ENCODE measurements at regions not wholly inside any gene's neighbourhood (a gene's known extent, or its start where the extent isn't known, plus 50 kb on each side); places are given as distances from the start of the nearest gene placed in this dataset.

DNA sequence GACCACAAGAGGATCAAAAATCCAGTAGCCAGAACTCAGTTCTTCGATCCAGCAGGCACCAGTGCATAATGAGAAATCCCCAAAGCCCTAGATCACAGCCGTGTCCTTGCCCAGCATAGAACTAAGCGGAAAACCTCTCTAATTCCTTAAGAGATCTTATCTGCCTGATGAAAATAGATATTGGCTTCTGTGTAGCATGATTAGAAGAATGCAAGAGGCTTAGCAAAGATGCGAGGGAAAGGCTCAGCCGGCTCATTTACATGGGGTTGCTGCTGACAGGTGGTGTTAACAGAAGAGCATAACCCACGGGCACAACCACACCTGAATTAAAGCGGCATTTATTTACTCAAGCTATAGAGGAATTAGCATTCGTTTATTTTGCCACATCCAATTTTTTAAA, 400.0 kb upstream of the ADAMTS16 start:
- ChIA-PET POLR2A (no interaction called here), CTCF (no interaction called here)
- no peak overlapping the region for H3K27ac ChIP-seq
- no peak overlapping the region for H3K4me2 ChIP-seq
- ATAC-seq = no peak
- H3K4me3 ChIP-seq = no peak overlapping the region
- TF ChIP-seq E2F6 (IDR thresholded peaks at IDR 0.05; ENCODE audit: borderline replicate concordance, low read depth) (no peak), HES2 (IDR thresholded peaks at IDR 0.05) (no peak), ELK1 (IDR thresholded peaks at IDR 0.05; ENCODE audit: low read depth, low read length) (no peak), RFX5 (IDR thresholded peaks at IDR 0.05) (no peak), EHMT2 (IDR thresholded peaks at IDR 0.05; ENCODE audit: low read depth) (no peak), CHD4 (IDR thresholded peaks at IDR 0.05; ENCODE audit: borderline replicate concordance) (no peak), MAZ (IDR thresholded peaks at IDR 0.05; ENCODE audit: borderline replicate concordance, low read depth, low read length) (no peak), RARB (CRISPR knock-in tag; IDR thresholded peaks at IDR 0.05) (no peak), ZNF302 (CRISPR knock-in tag; IDR thresholded peaks at IDR 0.05) (no peak), CHD2 (IDR thresholded peaks at IDR 0.05; ENCODE audit: low read length, partially characterized antibody) (no peak), EHF (CRISPR knock-in tag; IDR thresholded peaks at IDR 0.05) (no peak), JUN (IDR thresholded peaks at IDR 0.05) (no peak)
- TF ChIP-seq, protein P1, sequence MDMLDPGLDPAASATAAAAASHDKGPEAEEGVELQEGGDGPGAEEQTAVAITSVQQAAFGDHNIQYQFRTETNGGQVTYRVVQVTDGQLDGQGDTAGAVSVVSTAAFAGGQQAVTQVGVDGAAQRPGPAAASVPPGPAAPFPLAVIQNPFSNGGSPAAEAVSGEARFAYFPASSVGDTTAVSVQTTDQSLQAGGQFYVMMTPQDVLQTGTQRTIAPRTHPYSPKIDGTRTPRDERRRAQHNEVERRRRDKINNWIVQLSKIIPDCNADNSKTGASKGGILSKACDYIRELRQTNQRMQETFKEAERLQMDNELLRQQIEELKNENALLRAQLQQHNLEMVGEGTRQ (IDR thresholded peaks at IDR 0.05) = no peak
- no peak for FAIRE-seq
- H3K4me1 ChIP-seq = no peaks in the 10 kb centered on the region
- no peak for DNase-seq (ENCODE audit: low read depth in 1 of 2, low spot score in 1 of 2)
- no peaks in the 10 kb centered on the region for H3K9me3 ChIP-seq
- 6% methylated on average over 8 of the region's 8 CpGs for whole genome bisulfite sequencing (ENCODE audit: missing lambda C conversion rate)

- ATAC-seq = no peak
- H3K4me2 ChIP-seq = no peak overlapping the region
- no peaks in the 10 kb centered on the region for H3K9me3 ChIP-seq
- no peak overlapping the region for H3K4me3 ChIP-seq
- CTCF ChIA-PET = no interaction called here
- H3K27ac ChIP-seq = no peak overlapping the region
- no peaks in the 10 kb centered on the region for H3K4me1 ChIP-seq
- WGBS (ENCODE audit: missing lambda C conversion rate) = 0% methylated on average over 2 of the region's 2 CpGs
- no peak for TF ChIP-seq RCOR1 (IDR thresholded peaks at IDR 0.05; ENCODE audit: low read depth, low read length)
- TF ChIP-seq, protein P2, sequence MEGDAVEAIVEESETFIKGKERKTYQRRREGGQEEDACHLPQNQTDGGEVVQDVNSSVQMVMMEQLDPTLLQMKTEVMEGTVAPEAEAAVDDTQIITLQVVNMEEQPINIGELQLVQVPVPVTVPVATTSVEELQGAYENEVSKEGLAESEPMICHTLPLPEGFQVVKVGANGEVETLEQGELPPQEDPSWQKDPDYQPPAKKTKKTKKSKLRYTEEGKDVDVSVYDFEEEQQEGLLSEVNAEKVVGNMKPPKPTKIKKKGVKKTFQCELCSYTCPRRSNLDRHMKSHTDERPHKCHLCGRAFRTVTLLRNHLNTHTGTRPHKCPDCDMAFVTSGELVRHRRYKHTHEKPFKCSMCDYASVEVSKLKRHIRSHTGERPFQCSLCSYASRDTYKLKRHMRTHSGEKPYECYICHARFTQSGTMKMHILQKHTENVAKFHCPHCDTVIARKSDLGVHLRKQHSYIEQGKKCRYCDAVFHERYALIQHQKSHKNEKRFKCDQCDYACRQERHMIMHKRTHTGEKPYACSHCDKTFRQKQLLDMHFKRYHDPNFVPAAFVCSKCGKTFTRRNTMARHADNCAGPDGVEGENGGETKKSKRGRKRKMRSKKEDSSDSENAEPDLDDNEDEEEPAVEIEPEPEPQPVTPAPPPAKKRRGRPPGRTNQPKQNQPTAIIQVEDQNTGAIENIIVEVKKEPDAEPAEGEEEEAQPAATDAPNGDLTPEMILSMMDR (IDR thresholded peaks at IDR 0.05) = no peak
- TF ChIP-seq POLR2AphosphoS2 (conservative IDR thresholded peaks at IDR 0.05; ENCODE audit: low read length) = no peak
- TF ChIP-seq, protein P3, sequence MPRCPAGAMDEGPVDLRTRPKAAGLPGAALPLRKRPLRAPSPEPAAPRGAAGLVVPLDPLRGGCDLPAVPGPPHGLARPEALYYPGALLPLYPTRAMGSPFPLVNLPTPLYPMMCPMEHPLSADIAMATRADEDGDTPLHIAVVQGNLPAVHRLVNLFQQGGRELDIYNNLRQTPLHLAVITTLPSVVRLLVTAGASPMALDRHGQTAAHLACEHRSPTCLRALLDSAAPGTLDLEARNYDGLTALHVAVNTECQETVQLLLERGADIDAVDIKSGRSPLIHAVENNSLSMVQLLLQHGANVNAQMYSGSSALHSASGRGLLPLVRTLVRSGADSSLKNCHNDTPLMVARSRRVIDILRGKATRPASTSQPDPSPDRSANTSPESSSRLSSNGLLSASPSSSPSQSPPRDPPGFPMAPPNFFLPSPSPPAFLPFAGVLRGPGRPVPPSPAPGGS (IDR thresholded peaks at IDR 0.05) = no peak
- TF ChIP-seq FOXS1 (CRISPR knock-in tag; IDR thresholded peaks at IDR 0.05) = no peak
- TF ChIP-seq, protein P4, sequence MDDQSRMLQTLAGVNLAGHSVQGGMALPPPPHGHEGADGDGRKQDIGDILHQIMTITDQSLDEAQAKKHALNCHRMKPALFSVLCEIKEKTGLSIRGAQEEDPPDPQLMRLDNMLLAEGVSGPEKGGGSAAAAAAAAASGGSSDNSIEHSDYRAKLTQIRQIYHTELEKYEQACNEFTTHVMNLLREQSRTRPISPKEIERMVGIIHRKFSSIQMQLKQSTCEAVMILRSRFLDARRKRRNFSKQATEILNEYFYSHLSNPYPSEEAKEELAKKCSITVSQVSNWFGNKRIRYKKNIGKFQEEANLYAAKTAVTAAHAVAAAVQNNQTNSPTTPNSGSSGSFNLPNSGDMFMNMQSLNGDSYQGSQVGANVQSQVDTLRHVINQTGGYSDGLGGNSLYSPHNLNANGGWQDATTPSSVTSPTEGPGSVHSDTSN (IDR thresholded peaks at IDR 0.05) = no peak
- TF ChIP-seq ZFP36 (IDR thresholded peaks at IDR 0.05; ENCODE audit: borderline replicate concordance, partially characterized antibody) = no peak
- TF ChIP-seq ESRRA (IDR thresholded peaks at IDR 0.05; ENCODE audit: borderline replicate concordance, low read length) = no peak
- TF ChIP-seq E2F6 (IDR thresholded peaks at IDR 0.05; ENCODE audit: borderline replicate concordance, low read depth) = no peak
- TF ChIP-seq RARB (CRISPR knock-in tag; IDR thresholded peaks at IDR 0.05) = no peak
- TF ChIP-seq BHLHE40 (IDR thresholded peaks at IDR 0.05; ENCODE audit: low read depth, low read length) = no peak
- TF ChIP-seq MYC (IDR thresholded peaks at IDR 0.05; ENCODE audit: borderline replicate concordance, low read length) = no peak
- TF ChIP-seq HDAC2 (IDR thresholded peaks at IDR 0.05) = no peak
- no peak for TF ChIP-seq GATA3 (IDR thresholded peaks at IDR 0.05; ENCODE audit: borderline replicate concordance)
- no peak for FAIRE-seq
- POLR2A ChIA-PET = no interaction called here
- DNase-seq (ENCODE audit: low read depth in 1 of 2, low spot score in 1 of 2) = no peak
These were observed 381.6 kb upstream of the ADAMTS16 start for GRCh38 chr5:4758550-4758949.
